H1 (cell line): ENCODE measurements at regions not wholly inside any gene's neighbourhood (a gene's known extent, or its start where the extent isn't known, plus 50 kb on each side); places are given as distances from the start of the nearest gene placed in this dataset.

Experiments
- CREB1 ChIP-seq: IDR thresholded peaks from 2 replicates; pipeline ENCODE4 v1.6.1; 2012; ENCODE audit warnings: inconsistent platforms

GRCh38 chr5:86679529-86679928, 61.8 kb downstream of the COX7C start (continued):
- no peak for TF ChIP-seq CREB1
